GM18517 (cell line): ENCODE measurements at regions not wholly inside any gene's neighbourhood (a gene's known extent, or its start where the extent isn't known, plus 50 kb on each side); places are given as distances from the start of the nearest gene placed in this dataset.
"Not testable (repeated sequence)": the region's sequence is repeated elsewhere in the genome, so short reads cannot be mapped to it uniquely, and the experiment has no call there.

Experiments
- ATAC-seq: cut with Tn5 transposase; IDR thresholded peaks from one replicate; pipeline ENCODE4 v1.9.1; 2021; ENCODE audit warnings: mild to moderate bottlenecking, moderate library complexity; ENCODE audit not compliant: unreplicated experiment

GRCh38 chr2:47690706-47691325 lies 92.1 kb upstream of the MSH6 start:
- not testable (repeated sequence) for ATAC-seq

DNA sequence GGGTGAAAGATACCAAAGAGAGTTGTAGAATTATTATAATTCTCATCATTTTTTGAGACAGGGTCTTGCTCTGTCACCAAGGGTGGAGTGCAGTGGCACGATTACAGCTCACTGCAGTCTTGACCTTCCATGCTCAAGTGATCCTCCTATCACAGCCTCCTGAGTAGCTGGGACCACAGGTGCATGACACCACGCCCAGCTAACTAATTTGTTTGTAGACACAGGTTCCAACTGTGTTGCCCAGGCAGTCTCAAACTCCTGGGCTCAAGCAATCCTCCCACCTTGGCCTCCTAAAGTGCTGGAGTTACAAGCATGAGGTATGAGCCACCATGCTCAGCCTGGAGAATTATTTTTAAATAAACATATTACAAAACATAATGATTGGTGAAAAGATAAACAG lies 92.8 kb upstream of the MSH6 start:
- ATAC-seq = no peak

GRCh38 chr2:47689118-47689517 lies 93.8 kb upstream of the MSH6 start:
- peak; percentile 71 for ATAC-seq

GRCh38 chr2:47688561-47688960 lies 94.4 kb upstream of the MSH6 start:
- ATAC-seq = no peak

GRCh38 chr2:47687856-47688255 lies 95.1 kb upstream of the MSH6 start:
- ATAC-seq = no peak

- no peak for ATAC-seq
Measured at GRCh38 chr2:47686018-47686417, 96.9 kb upstream of the MSH6 start.

- ATAC-seq = no peak
Measured at GRCh38 chr2:47682216-47682749, 100.7 kb upstream of the MSH6 start.

- no peak for ATAC-seq
Measured at GRCh38 chr2:47676261-47676926, 105.6 kb upstream of the KCNK12 start.

DNA sequence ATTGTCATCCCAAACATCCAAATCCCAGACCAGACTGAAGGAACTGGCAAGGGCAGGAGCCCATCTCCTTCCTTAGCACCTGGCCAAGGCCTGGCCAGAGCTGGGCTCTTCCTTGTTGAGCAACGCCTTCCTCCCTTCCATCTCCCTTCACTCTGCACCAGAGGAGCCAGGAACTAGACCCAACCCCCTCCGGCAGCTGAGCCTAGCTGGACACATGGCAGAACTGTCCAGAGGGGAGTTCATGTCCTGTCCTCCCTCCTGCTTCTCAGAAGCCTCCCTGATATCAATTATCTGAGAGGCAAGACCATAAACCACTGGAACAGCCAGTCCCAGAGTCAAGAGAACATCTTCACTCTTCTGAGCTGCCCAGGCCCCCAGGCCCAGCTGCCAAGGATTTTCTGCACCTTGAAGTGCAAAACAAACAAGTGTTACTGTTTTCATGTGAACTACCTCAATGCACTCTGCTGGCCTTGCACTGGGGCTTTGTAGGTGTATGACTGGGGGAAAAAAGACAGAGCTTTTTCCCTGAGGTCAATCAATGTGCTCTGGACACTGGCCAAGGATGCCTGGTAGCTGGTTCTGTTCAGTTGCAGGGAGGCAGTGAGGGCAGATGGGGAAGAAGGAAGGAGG lies 104.5 kb upstream of the KCNK12 start:
- no peak for ATAC-seq

- ATAC-seq = no peak
Measured at GRCh38 chr2:47666332-47666731, 95.5 kb upstream of the KCNK12 start.

- no peak for ATAC-seq
Measured at GRCh38 chr2:47664817-47665216, 94.0 kb upstream of the KCNK12 start.

DNA sequence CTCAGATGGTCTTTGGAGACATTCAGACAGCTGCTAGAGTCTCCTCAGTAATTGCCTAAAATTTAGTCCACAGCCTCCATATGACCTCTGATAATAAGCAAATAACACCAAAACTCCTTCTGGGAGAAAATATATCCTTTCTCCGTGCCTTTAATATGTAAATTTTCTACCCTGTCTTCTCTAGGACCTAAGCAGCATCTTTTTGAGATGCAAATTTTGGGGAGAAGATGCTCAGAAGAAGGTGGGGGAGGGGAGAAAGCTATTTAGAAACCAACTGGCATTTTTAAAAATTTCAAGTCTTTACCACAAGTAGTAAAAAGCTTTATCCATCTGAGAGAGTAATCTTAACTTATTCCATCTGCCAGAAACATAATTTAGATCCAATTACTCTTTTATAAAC lies 91.8 kb upstream of the KCNK12 start:
- ATAC-seq = no peak

- ATAC-seq = no peak
Measured at GRCh38 chr2:47661310-47661709, 90.5 kb upstream of the KCNK12 start.

DNA sequence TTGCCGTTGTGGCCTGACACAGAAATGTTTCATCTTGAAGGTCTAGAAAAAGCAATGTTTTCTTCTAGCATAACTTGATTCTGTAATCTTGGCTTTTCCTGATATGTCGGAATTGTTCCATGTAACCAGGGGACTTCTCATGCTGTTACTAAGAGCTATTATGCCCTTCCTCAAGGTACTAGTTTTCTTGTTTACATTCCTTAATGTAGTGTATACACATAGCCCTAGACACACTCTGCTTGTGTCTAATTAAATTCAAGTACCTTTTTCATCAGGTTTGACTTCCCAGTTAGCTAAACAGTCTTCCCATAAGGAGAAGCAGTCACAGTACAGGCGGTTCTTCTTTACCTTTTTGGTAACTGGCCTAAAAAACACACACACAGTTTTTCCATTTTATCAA lies 89.4 kb upstream of the KCNK12 start:
- no peak for ATAC-seq

GRCh38 chr2:47658646-47659320 lies 88.0 kb upstream of the KCNK12 start:
- ATAC-seq = no peak

GRCh38 chr2:47657886-47658489 lies 87.2 kb upstream of the KCNK12 start:
- ATAC-seq = no peak

DNA sequence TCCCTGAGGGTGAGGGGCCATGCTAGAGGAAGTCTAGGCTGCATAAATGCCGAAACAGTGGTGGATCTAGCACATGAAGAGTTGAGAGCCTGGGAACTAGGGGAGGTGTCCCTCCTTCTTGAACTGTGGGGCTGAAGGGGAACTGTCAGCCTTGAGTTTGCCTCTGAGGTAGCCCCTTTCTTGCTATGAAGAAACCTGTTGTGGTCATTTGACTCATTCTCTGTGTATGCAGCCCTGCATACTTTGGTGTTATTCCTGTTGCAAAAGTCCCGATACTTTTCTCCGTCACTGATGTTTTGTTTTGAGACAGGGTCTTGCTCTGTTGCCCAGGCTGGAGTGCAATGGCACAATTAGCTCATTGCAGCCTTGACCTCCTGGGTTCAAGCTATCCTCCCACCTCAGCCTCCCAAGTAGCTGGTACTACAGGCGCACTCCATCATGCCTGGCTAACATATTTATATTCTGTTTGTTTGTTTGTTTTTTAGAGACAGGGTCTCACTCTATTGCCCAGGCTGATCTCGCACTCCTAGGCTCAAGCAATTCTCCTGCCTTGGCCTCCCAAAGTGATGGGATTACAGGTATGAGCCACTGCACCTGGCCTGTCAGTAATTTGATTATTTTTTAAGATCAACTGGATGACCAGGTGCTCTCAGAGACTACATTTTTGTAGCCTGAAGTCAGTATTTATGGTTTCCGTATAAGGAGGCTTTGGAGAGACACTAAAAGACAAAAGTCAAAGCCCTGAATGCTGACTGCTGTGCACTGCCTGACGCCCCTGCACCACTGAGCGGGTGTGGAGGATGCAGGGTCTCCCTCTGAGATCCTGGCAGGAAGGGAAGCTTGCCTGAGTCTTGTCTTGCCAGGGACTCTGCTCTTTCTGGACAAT lies 86.2 kb upstream of the KCNK12 start:
- ATAC-seq = no peak

GRCh38 chr2:47655563-47655880 lies 84.7 kb upstream of the KCNK12 start:
- ATAC-seq = no peak

DNA sequence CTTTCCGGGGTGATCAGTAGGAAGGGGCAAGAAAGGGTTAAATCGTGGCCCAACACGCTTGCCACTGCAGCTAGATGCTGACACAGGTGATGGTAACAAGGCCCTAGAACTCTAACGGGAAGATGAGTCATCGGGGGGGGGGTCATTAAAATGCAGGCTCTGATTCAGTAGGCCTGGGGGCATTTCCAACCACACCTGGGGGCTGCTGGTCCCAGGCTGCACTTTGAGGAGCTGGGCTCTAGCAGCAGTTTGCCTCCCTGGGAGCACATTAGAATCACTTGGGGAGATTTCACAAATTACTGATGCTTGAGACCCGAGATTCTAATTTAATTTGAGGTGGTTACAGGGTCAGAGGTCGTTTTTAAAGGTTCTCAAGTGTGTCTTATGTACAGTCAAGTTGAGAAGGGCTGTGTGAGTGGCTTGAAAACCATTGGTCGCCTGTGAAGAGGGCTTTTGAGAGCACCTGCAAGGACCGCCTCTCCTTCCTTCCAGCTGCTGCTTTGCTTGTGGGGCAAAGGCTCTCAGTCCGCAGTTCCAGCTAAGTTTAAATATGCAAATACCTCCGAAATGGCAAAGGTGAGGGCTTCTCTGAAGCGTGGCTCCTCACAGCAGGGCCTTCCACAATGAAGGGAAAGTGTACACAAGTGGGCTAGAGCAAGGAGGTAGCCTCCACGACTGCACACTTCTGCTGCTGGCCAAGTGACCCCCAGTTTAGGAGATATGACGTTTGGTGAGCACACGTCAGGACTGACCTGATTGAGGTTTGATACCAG lies 84.2 kb upstream of the KCNK12 start:
- ATAC-seq = peak; percentile 81
